ENCODE measurements at regions not wholly inside any gene's neighbourhood (a gene's known extent, or its start where the extent isn't known, plus 50 kb on each side); places are given as distances from the start of the nearest gene placed in this dataset.
"Not testable (repeated sequence)": the region's sequence is repeated elsewhere in the genome, so short reads cannot be mapped to it uniquely, and the experiment has no call there.

GRCh38 chr12:33047666-33048065 is 151.1 kb upstream of the PKP2 start:
- POLR2A ChIA-PET: no interaction called here
- CTCF ChIA-PET: no interaction called here

- POLR2A ChIA-PET: no interaction called here
- CTCF ChIA-PET: no interaction called here
These were observed 147.9 kb upstream of the PKP2 start for GRCh38 chr12:33044447-33044846.

GRCh38 chr12:33041562-33041961 is 145.0 kb upstream of the PKP2 start:
- CTCF ChIA-PET: no interaction called here
- POLR2A ChIA-PET: no interaction called here

- CTCF ChIA-PET: interaction anchor here (0.6 kb wide), 1 partner anchor 279 kb away, joined by 5 read pairs; no protein-coding TSS in a partner anchor
- POLR2A ChIA-PET: not testable (repeated sequence)
These were observed 137.4 kb upstream of the PKP2 start for GRCh38 chr12:33033999-33034398.

GRCh38 chr12:33026791-33027190 is 130.2 kb upstream of the PKP2 start:
- CTCF ChIA-PET: no interaction called here
- POLR2A ChIA-PET: no interaction called here

- CTCF ChIA-PET, POLR2A ChIA-PET: not testable (repeated sequence)
These were observed 126.1 kb upstream of the PKP2 start for GRCh38 chr12:33022724-33023123.

- POLR2A ChIA-PET, CTCF ChIA-PET: not testable (repeated sequence)
These were observed 120.5 kb upstream of the PKP2 start for GRCh38 chr12:33017029-33017428.

GRCh38 chr12:33012226-33012625 is 115.6 kb upstream of the PKP2 start:
- ChIA-PET CTCF (no interaction called here), POLR2A (no interaction called here)

GRCh38 chr12:33006106-33006505 is 109.5 kb upstream of the PKP2 start:
- CTCF ChIA-PET: no interaction called here
- POLR2A ChIA-PET: no interaction called here

- CTCF ChIA-PET: no interaction called here
- POLR2A ChIA-PET: no interaction called here
These were observed 103.4 kb upstream of the PKP2 start for GRCh38 chr12:33000016-33000415.

- ChIA-PET CTCF (no interaction called here), POLR2A (no interaction called here)
These were observed 100.9 kb upstream of the PKP2 start for GRCh38 chr12:32997471-32997870.

- CTCF ChIA-PET: no interaction called here
- POLR2A ChIA-PET: no interaction called here
These were observed 99.0 kb upstream of the PKP2 start for GRCh38 chr12:32995623-32996022.

- POLR2A ChIA-PET: no interaction called here
These were observed 96.8 kb upstream of the PKP2 start for GRCh38 chr12:32993404-32993803.

GRCh38 chr12:32989705-32990104 is 93.1 kb upstream of the PKP2 start:
- ChIA-PET POLR2A (no interaction called here), CTCF (no interaction called here)

More at GRCh38 chr12:32993404-32993803, 96.8 kb upstream of the PKP2 start:
- CTCF ChIA-PET: no interaction called here

GRCh38 chr12:32988982-32989381 is 92.4 kb upstream of the PKP2 start:
- ChIA-PET CTCF (no interaction called here), POLR2A (no interaction called here)

- ChIA-PET POLR2A (no interaction called here), CTCF (no interaction called here)
These were observed 90.9 kb upstream of the PKP2 start for GRCh38 chr12:32987512-32987911.

GRCh38 chr12:32983968-32984367 is 87.4 kb upstream of the PKP2 start:
- ChIA-PET CTCF (no interaction called here), POLR2A (no interaction called here)

GRCh38 chr12:32983332-32983731 is 86.8 kb upstream of the PKP2 start:
- ChIA-PET POLR2A (no interaction called here), CTCF (no interaction called here)

- CTCF ChIA-PET: no interaction called here
- POLR2A ChIA-PET: no interaction called here
These were observed 84.6 kb upstream of the PKP2 start for GRCh38 chr12:32981139-32981538.

- POLR2A ChIA-PET: no interaction called here
These were observed 78.5 kb upstream of the PKP2 start for GRCh38 chr12:32975122-32975521.

GRCh38 chr12:32970465-32971110 is 74.0 kb upstream of the PKP2 start:
- ChIA-PET POLR2A (no interaction called here), CTCF (no interaction called here)

More at GRCh38 chr12:32975122-32975521, 78.5 kb upstream of the PKP2 start:
- CTCF ChIA-PET: no interaction called here

GRCh38 chr12:32964981-32965585 is 68.5 kb upstream of the PKP2 start:
- CTCF ChIA-PET: no interaction called here

More at GRCh38 chr12:32964981-32965585, 68.5 kb upstream of the PKP2 start:
- POLR2A ChIA-PET: no interaction called here
